ENCODE measurements at regions not wholly inside any gene's neighbourhood (a gene's known extent, or its start where the extent isn't known, plus 50 kb on each side); places are given as distances from the start of the nearest gene placed in this dataset.

- ChIA-PET POLR2A (no interaction called here), CTCF (no interaction called here)
- Histone ChIP-seq H3K27me3 (replicated peaks in 2 of 5; ENCODE audit: control insufficient read depth in 4 of 5, insufficient read depth in 5 of 5, low read length in 4 of 5) (peaks cover 0 to 2% (median 0%) of the 10 kb centered on the region in 5 experiments), H3K4me1 (ENCODE audit: control extremely low read depth in 1 of 4, control insufficient read depth in 4 of 4, insufficient read depth in 4 of 4, low read length in 3 of 4) (no peaks in the 10 kb centered on the region), H3K9me3 (ENCODE audit: control extremely low read depth in 1 of 5, control insufficient read depth in 4 of 5, insufficient read depth in 2 of 5, low read depth in 1 of 5, low read length in 4 of 5) (no peaks in the 10 kb centered on the region), H3K36me3 (ENCODE audit: control insufficient read depth in 4 of 4, insufficient read depth in 4 of 4, low read length in 3 of 4) (no peaks in the 10 kb centered on the region), H3K27ac (ENCODE audit: insufficient read depth in 1 of 2, low read depth in 1 of 2, low read length in 2 of 2, poor library complexity in 1 of 2, severe bottlenecking in 2 of 2) (no peak overlapping the region), H3K4me3 (ENCODE audit: control insufficient read depth in 1 of 7, extremely low read depth in 1 of 7, insufficient read depth in 4 of 7, low read depth in 2 of 7, low read length in 6 of 7) (no peak overlapping the region)
- DNase-seq = no peak
- WGBS (ENCODE audit: insufficient coverage) = 100% methylated on average over 2 of the region's 5 CpGs
Measured at GRCh38 chr4:55752810-55753209, 66.8 kb upstream of the EXOC1L start.

DNA sequence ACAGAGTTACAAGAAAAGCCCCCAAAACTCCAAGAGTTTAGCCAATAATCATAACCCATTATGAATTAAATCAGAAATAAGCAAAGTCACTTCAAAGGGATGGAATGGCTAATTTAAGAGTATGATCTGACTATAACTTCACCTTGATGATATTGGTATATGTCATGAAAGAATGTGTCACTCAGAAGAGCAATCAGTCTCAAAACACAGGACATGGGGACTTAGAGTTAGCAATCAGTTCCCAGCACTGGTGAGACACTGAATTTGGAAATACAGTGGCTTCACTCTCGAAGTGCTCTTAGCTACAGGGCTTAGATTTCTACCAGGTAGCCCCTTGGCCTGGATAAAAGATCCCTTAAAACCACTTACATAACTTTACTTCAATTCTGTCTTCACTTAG is 65.7 kb upstream of the EXOC1L start:
- CTCF ChIA-PET = no interaction called here
- Histone ChIP-seq H3K36me3 (ENCODE audit: control insufficient read depth in 4 of 4, insufficient read depth in 4 of 4, low read length in 3 of 4) (no peaks in the 10 kb centered on the region), H3K4me3 (ENCODE audit: control insufficient read depth in 1 of 7, extremely low read depth in 1 of 7, insufficient read depth in 4 of 7, low read depth in 2 of 7, low read length in 6 of 7) (no peak overlapping the region), H3K4me1 (ENCODE audit: control extremely low read depth in 1 of 4, control insufficient read depth in 4 of 4, insufficient read depth in 4 of 4, low read length in 3 of 4) (peaks cover 0 to 8% (median 3%) of the 10 kb centered on the region in 4 experiments), H3K27me3 (replicated peaks in 2 of 5; ENCODE audit: control insufficient read depth in 4 of 5, insufficient read depth in 5 of 5, low read length in 4 of 5) (no peaks in the 10 kb centered on the region), H3K27ac (ENCODE audit: insufficient read depth in 1 of 2, low read depth in 1 of 2, low read length in 2 of 2, poor library complexity in 1 of 2, severe bottlenecking in 2 of 2) (no peak overlapping the region), H3K9me3 (ENCODE audit: control extremely low read depth in 1 of 5, control insufficient read depth in 4 of 5, insufficient read depth in 2 of 5, low read depth in 1 of 5, low read length in 4 of 5) (no peaks in the 10 kb centered on the region)
- 100% methylated on average over 1 of the region's 1 CpG for WGBS (ENCODE audit: insufficient coverage)
- POLR2A ChIA-PET = no interaction called here
- no peak for DNase-seq

- POLR2A ChIA-PET = interaction anchor here (0.8 kb wide), 1 partner anchor 36 kb away, joined by 3 read pairs; no protein-coding TSS in a partner anchor
- no peaks in the 10 kb centered on the region for H3K27me3 ChIP-seq (replicated peaks in 2 of 5; ENCODE audit: control insufficient read depth in 4 of 5, insufficient read depth in 5 of 5, low read length in 4 of 5)
- H3K36me3 ChIP-seq (ENCODE audit: control insufficient read depth in 4 of 4, insufficient read depth in 4 of 4, low read length in 3 of 4) = no peaks in the 10 kb centered on the region
- CTCF ChIA-PET = no interaction called here
- no peaks in the 10 kb centered on the region for H3K9me3 ChIP-seq (ENCODE audit: control extremely low read depth in 1 of 5, control insufficient read depth in 4 of 5, insufficient read depth in 2 of 5, low read depth in 1 of 5, low read length in 4 of 5)
- 93% methylated on average over 2 of the region's 6 CpGs for WGBS (ENCODE audit: insufficient coverage)
- H3K4me1 ChIP-seq (ENCODE audit: control extremely low read depth in 1 of 4, control insufficient read depth in 4 of 4, insufficient read depth in 4 of 4, low read length in 3 of 4) = peaks cover 0 to 8% (median 3%) of the 10 kb centered on the region in 4 experiments
- H3K27ac ChIP-seq (ENCODE audit: insufficient read depth in 1 of 2, low read depth in 1 of 2, low read length in 2 of 2, poor library complexity in 1 of 2, severe bottlenecking in 2 of 2) = no peak overlapping the region
- no peak overlapping the region for H3K4me3 ChIP-seq (ENCODE audit: control insufficient read depth in 1 of 7, extremely low read depth in 1 of 7, insufficient read depth in 4 of 7, low read depth in 2 of 7, low read length in 6 of 7)
- DNase-seq = no peak
Measured at GRCh38 chr4:55754754-55755350, 64.7 kb upstream of the EXOC1L start.

DNA sequence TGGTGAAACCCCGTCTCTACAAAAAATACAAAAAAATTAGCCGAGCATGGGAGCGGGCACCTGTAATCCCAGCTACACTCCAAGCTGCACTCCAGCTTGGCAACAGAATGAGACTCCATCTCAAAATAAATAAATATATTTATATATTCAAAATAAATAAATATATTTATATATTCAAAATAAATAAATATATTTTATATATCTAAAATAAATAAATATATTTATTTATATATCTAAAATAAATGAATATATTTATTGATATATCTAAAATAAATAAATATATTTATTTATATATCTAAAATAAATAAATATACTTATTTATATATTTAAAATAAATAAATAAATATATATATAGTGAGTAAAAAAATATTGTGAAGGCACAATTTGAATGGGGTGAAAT is 63.4 kb upstream of the EXOC1L start:
- Histone ChIP-seq H3K27me3 (replicated peaks in 2 of 5; ENCODE audit: control insufficient read depth in 4 of 5, insufficient read depth in 5 of 5, low read length in 4 of 5) (no peaks in the 10 kb centered on the region), H3K9me3 (ENCODE audit: control extremely low read depth in 1 of 5, control insufficient read depth in 4 of 5, insufficient read depth in 2 of 5, low read depth in 1 of 5, low read length in 4 of 5) (no peaks in the 10 kb centered on the region), H3K36me3 (ENCODE audit: control insufficient read depth in 4 of 4, insufficient read depth in 4 of 4, low read length in 3 of 4) (no peaks in the 10 kb centered on the region), H3K4me1 (ENCODE audit: control extremely low read depth in 1 of 4, control insufficient read depth in 4 of 4, insufficient read depth in 4 of 4, low read length in 3 of 4) (peaks cover 0 to 8% (median 3%) of the 10 kb centered on the region in 4 experiments), H3K4me3 (ENCODE audit: control insufficient read depth in 1 of 7, extremely low read depth in 1 of 7, insufficient read depth in 4 of 7, low read depth in 2 of 7, low read length in 6 of 7) (no peak overlapping the region), H3K27ac (ENCODE audit: insufficient read depth in 1 of 2, low read depth in 1 of 2, low read length in 2 of 2, poor library complexity in 1 of 2, severe bottlenecking in 2 of 2) (no peak overlapping the region)
- ChIA-PET CTCF (no interaction called here), POLR2A (no interaction called here)
- no peak for DNase-seq
- no CpG with 5 or more reads among the region's 3 CpGs for WGBS (ENCODE audit: insufficient coverage)

DNA sequence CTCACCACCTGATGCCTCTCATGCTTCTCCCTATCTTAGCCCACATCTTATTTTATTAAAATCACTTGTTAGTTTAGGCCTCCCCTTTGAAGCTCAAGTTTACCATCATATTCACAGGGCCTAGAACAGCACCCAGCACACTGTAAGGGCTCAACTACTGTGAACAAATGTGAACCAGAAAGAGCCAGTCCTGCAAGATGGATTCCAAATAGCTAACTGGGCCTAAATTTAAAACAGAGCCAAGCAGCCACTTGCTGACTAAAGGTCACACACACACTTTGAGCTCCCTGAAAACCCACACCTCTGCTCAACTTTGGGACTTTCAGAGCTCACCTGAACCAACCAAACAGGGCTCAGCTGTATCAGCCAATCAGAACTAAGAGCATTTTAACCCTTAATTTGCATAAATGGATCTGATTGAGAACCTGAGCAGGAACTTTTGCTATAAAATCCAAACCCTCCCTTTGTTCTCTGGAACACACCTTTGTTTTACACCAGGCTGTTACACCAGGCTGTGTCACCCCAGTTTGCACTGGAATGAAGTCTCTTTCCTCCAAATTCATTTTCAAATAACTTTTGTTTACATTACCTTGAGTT is 62.1 kb upstream of the EXOC1L start:
- Histone ChIP-seq H3K4me3 (ENCODE audit: control insufficient read depth in 1 of 7, extremely low read depth in 1 of 7, insufficient read depth in 4 of 7, low read depth in 2 of 7, low read length in 6 of 7) (no peak overlapping the region), H3K4me1 (ENCODE audit: control extremely low read depth in 1 of 4, control insufficient read depth in 4 of 4, insufficient read depth in 4 of 4, low read length in 3 of 4) (peaks cover 0 to 8% (median 3%) of the 10 kb centered on the region in 4 experiments), H3K27ac (ENCODE audit: insufficient read depth in 1 of 2, low read depth in 1 of 2, low read length in 2 of 2, poor library complexity in 1 of 2, severe bottlenecking in 2 of 2) (no peak overlapping the region), H3K27me3 (replicated peaks in 2 of 5; ENCODE audit: control insufficient read depth in 4 of 5, insufficient read depth in 5 of 5, low read length in 4 of 5) (no peaks in the 10 kb centered on the region), H3K36me3 (ENCODE audit: control insufficient read depth in 4 of 4, insufficient read depth in 4 of 4, low read length in 3 of 4) (no peaks in the 10 kb centered on the region), H3K9me3 (ENCODE audit: control extremely low read depth in 1 of 5, control insufficient read depth in 4 of 5, insufficient read depth in 2 of 5, low read depth in 1 of 5, low read length in 4 of 5) (no peaks in the 10 kb centered on the region)
- POLR2A ChIA-PET = no interaction called here
- no peak for DNase-seq
- CTCF ChIA-PET = no interaction called here

- Histone ChIP-seq H3K27me3 (replicated peaks in 2 of 5; ENCODE audit: control insufficient read depth in 4 of 5, insufficient read depth in 5 of 5, low read length in 4 of 5) (no peaks in the 10 kb centered on the region), H3K4me3 (ENCODE audit: control insufficient read depth in 1 of 7, extremely low read depth in 1 of 7, insufficient read depth in 4 of 7, low read depth in 2 of 7, low read length in 6 of 7) (no peak overlapping the region), H3K27ac (ENCODE audit: insufficient read depth in 1 of 2, low read depth in 1 of 2, low read length in 2 of 2, poor library complexity in 1 of 2, severe bottlenecking in 2 of 2) (no peak overlapping the region), H3K4me1 (ENCODE audit: control extremely low read depth in 1 of 4, control insufficient read depth in 4 of 4, insufficient read depth in 4 of 4, low read length in 3 of 4) (peaks cover 0 to 8% (median 3%) of the 10 kb centered on the region in 4 experiments), H3K36me3 (ENCODE audit: control insufficient read depth in 4 of 4, insufficient read depth in 4 of 4, low read length in 3 of 4) (no peaks in the 10 kb centered on the region), H3K9me3 (ENCODE audit: control extremely low read depth in 1 of 5, control insufficient read depth in 4 of 5, insufficient read depth in 2 of 5, low read depth in 1 of 5, low read length in 4 of 5) (no peaks in the 10 kb centered on the region)
- WGBS (ENCODE audit: insufficient coverage) = no CpG with 5 or more reads among the region's 2 CpGs
- POLR2A ChIA-PET = no interaction called here
- CTCF ChIA-PET = no interaction called here
- no peak for DNase-seq
Measured at GRCh38 chr4:55758066-55758465, 61.5 kb upstream of the EXOC1L start.

GRCh38 chr4:55758570-55758969 is 61.0 kb upstream of the EXOC1L start:
- ChIA-PET CTCF (no interaction called here), POLR2A (no interaction called here)
- Histone ChIP-seq H3K4me3 (ENCODE audit: control insufficient read depth in 1 of 7, extremely low read depth in 1 of 7, insufficient read depth in 4 of 7, low read depth in 2 of 7, low read length in 6 of 7) (no peak overlapping the region), H3K36me3 (ENCODE audit: control insufficient read depth in 4 of 4, insufficient read depth in 4 of 4, low read length in 3 of 4) (no peaks in the 10 kb centered on the region), H3K9me3 (ENCODE audit: control extremely low read depth in 1 of 5, control insufficient read depth in 4 of 5, insufficient read depth in 2 of 5, low read depth in 1 of 5, low read length in 4 of 5) (no peaks in the 10 kb centered on the region), H3K4me1 (ENCODE audit: control extremely low read depth in 1 of 4, control insufficient read depth in 4 of 4, insufficient read depth in 4 of 4, low read length in 3 of 4) (peaks cover 0 to 8% (median 3%) of the 10 kb centered on the region in 4 experiments), H3K27me3 (replicated peaks in 2 of 5; ENCODE audit: control insufficient read depth in 4 of 5, insufficient read depth in 5 of 5, low read length in 4 of 5) (no peaks in the 10 kb centered on the region), H3K27ac (ENCODE audit: insufficient read depth in 1 of 2, low read depth in 1 of 2, low read length in 2 of 2, poor library complexity in 1 of 2, severe bottlenecking in 2 of 2) (no peak overlapping the region)
- DNase-seq = peak in 2 of 3 donors; percentile 13 to 71
- 29% methylated on average over 1 of the region's 4 CpGs for WGBS (ENCODE audit: insufficient coverage)
